HG02973 (cell line): ENCODE measurements at regions not wholly inside any gene's neighbourhood (a gene's known extent, or its start where the extent isn't known, plus 50 kb on each side); places are given as distances from the start of the nearest gene placed in this dataset.
"Not testable (repeated sequence)": the region's sequence is repeated elsewhere in the genome, so short reads cannot be mapped to it uniquely, and the experiment has no call there.

Experiments
- ATAC-seq: cut with Tn5 transposase; IDR thresholded peaks from one replicate; pipeline ENCODE4 v1.9.1; 2021; ENCODE audit warnings: moderate library complexity; ENCODE audit not compliant: unreplicated experiment

DNA sequence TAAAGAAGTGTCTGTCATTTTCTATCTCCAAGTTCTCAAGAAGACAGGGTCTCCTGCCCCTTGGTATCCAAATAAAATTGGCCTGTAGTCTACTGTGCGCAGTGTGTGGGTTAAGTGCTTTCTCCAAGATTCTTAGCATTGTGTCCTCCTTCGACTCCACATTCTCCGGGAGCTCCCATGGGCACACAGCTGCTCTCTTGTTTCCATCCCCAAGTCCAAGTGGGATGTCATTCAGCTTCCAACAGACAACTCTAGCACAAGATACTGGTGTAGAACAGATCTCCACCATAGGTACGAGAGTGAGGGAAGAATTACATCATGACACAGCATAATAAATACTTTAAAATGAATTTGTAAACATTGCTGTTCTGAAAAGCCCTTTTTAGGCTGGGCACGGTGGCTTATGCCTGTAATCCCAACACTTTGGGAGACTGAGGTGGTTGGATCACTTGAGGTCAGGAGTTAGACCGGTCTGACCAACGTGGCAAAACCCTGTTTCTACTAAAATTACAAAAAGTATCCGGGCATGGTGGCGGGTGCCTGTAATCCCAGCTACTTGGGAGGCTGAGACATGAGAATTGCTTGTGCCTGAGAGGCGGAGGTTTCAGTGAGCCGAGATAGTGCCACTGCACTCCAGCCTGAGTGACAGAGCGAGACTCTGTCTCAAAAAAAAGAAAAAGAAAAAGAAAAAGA lies 196.2 kb downstream of the C9orf152 start:
- ATAC-seq, result no peak

DNA sequence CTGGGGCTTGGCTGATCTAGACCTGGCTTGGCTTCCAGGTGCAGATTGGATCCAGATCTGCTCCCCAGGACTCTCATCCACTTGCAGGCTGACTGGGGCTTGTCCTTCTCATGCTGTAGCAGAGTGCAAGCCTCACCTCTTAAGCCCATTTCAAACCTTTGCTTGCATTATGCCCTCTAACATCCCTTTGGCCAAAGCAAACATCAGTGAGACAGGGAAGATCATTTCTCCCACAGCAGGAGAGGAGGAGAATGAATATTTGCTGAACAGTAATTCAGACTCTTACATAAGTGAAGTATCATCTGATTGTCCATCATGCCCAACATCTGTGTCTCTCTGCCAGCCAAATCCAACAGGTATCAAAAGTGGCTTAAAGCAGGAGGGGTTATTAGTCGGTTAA lies 194.9 kb downstream of the C9orf152 start:
- ATAC-seq, result no peak

DNA sequence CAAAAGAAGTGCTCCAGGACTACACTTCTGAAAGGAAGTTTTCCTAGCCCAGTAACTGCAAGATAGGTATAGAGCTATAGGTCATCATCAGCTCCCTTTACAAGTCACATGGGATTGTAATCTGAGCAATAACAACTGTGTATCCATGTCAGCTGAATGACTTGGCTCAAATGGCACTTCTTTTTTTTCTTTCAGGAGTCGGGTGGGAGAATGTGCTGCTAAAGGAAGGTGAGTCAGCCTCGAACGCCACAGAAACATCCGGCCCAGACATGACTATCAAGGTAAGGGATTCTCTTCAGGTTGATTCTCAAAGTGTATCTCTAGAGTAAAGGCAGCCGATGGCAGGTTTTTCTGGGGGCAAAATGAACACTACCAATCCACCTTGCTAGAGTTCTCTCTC lies 192.2 kb downstream of the C9orf152 start:
- ATAC-seq, result no peak

DNA sequence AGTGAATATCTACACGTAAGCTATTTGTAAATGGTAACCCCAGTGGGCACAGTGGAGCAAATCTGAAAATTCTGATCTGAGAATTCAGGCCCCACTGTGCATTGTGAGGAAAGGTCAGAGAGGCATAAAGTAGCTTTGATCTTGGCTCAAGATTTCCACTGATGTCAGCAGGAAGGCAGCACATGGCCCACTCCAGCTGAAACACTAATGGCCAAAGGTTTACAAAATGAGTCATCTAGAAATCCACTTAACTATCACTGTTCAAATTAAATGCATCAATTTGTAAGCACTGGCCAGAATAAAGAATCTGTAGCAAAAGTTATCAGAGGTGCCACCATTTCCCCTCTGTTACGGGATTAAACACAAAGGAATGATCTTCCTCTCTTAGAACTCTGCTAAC lies 191.6 kb downstream of the C9orf152 start:
- ATAC-seq, result no peak

DNA sequence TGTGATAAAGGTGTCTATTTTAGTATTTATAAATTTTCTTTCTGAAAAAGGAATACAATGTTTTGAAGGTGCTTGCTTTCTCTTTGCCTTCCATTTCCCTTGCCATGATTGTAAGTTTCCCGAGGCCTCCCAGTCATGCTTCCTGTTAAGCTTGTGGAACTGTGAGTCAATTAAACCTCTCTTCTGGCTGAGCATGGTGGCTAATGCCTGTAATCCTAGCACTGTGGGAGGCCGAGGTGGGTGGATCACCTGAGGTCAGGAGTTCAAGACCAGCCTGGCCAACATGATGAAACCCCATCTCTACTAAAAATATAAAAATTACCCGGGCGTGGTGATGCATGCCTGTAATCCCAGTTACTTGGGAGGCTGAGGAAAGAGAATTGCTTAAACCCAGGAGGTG lies 187.7 kb downstream of the C9orf152 start:
- not testable (repeated sequence) for ATAC-seq

DNA sequence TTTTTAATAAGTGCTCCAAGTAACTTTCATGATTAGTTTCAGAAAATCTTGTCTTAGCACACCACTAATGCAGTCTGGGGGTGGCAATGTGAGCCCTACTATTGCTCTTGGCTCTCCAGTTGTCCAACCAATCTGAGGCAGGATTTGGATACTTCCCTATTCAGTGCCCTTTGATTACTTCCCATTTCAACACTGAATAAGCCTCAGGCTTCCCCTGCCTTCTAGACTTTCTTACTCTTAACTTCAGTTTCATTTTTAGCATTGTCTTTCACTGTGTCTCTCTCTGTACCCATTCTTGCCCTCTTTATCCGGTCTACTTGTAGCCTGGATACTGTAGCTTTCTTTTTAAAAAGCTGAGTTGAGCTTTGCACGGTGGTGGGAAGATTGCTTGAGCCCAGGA lies 186.1 kb downstream of the C9orf152 start:
- peak; percentile 94 for ATAC-seq

DNA sequence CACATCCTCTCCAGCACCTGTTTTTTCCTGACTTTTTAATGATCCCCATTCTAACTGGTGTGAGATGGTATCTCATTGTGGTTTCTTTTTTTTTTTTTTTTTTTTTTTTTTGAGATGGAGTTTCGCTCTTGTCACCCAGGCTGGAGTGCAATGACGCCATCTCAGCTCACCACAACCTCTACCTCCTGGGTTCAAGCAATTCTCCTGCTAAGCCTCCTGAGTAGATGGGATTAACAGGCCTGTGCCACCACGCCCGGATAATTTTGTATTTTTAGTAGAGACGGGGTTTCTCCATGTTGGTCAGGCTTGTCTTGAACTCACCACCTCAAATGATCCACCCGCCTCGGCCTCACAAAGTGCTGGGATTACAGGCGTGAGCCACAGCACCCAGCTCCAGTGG lies 184.7 kb downstream of the C9orf152 start:
- not testable (repeated sequence) for ATAC-seq

DNA sequence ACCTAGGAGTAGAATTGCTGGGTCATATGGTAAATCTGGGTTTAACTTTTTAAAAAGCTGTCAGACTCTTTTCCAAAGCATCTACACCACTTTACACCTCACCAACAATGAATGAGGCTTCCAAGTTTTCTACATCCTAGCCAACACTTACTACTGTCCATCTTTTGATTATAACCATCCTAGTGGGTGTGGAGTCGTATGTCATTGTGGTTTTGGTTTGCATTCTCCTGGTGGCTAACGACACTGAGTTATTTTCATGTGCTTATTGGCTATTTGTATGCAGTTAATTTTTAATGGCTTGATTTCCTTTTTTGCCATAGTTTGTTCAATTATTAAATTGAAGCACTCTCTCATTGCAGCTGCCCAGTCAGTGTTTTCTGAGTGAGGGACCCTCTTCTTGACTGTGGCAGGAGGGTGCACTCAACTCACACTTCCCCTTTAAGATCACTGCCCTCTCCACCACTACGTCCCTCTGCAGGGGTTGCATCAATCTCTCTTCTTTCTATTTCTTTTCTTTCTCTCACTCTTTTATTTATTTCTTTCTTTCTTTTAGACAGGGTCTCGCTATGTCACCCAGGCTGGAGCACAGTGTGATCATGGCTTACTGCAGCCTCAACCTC lies 182.3 kb downstream of the C9orf152 start:
- ATAC-seq, result no peak

DNA sequence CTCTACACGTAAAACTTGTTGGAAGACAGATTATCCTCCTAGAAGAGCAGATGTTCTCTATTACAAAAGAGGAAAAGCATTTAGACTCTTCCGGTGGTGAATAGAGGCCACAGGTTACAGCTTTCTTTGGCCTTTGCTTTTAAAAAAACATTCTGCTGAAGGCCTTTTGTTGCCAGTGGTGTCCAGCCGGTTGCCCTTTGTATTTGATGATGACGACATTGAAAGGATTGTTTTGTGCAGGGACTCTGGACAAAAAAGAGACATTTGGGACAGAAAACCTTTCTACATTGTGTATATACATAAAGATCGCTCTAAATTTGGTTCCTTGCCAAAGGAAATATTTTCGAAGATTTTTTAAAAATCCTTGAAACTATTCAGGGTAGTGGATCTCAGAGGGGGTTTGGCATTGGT lies 180.3 kb downstream of the C9orf152 start:
- ATAC-seq, result no peak

DNA sequence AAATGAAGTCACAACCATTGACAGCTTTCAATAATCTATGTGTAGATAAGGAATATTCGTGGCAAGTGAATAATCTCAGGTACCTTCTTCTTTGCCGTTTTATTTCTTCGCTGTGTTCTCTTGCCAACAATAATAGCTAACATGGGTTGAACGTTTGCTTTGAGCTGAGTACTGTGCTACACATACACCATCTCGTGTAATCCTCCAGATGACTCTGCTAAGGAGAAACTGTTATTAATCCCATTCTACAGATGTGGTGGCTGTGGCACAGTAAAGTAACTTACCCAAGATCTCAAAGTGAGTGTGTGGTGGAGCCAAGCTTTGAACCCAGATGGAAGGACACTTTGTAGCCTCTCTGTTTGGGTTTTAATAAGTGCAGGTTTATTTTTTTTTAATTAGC lies 179.7 kb downstream of the C9orf152 start:
- no peak for ATAC-seq

DNA sequence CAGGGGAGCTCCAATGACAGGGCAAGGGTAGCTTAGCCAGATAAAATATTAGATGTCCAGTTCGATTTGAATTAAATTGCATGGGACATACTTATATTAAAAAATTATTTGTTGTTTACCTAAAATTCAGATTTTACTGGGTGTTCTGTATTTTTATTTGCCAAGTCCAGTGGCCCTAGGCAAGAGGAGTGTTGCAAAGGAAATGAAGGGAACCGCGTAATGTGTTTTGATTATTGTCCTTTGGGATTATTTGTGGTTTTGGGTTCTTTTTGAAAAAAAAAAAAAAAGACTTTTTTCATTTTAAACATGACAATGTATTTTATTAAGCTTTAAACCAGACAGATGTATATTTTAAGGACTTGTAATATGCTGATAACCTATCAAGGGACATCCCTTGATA lies 179.3 kb downstream of the C9orf152 start:
- no peak for ATAC-seq

DNA sequence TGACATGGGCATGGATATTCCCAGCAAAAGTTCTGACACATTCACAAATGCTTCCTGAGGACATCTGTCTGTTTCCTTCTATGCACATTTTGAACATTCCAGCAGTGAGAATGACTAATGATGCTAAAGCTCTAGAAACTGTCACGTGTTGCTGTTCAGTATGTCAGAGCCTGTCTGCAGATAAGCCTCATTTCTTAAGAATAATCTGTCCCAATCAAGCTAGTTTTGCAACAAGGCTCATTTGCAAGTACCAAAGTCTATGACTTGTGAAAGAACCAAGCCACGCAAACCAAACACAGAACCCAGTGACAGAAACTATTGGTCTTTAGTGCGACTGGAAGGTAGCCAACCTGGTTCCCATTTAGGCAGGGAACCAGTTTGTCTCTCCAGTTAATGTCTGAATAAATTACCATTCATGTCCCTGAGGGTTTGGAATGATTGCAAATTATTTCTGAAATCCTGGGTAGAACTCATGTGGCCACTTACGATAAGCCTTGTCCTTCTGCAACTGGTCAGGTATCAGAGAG lies 178.5 kb downstream of the C9orf152 start:
- ATAC-seq, result no peak

DNA sequence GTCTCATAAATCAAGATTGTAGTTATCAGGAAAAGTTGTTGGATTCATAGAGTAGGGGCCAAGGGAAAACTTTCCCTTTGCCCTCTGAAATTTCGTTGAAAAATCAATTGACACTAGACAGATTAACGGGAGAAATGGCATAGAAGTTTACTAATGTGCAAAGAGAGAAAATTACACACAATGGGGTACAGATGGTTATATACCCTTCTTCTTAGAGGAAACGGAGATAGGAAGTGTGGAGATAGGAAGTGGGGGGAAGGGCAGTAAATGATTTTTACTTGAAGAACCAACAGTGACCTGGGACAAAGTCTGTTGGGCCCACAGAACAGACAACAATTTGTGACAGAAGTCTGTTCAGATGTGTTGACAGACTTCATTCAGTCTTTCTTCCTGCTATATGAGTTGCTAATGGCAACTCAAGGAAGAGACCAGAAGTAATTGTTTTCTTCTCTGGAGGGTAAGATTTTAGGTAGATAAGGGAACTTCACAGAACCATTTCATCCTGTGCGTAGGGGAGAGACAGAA lies 177.9 kb downstream of the C9orf152 start:
- ATAC-seq, result no peak

DNA sequence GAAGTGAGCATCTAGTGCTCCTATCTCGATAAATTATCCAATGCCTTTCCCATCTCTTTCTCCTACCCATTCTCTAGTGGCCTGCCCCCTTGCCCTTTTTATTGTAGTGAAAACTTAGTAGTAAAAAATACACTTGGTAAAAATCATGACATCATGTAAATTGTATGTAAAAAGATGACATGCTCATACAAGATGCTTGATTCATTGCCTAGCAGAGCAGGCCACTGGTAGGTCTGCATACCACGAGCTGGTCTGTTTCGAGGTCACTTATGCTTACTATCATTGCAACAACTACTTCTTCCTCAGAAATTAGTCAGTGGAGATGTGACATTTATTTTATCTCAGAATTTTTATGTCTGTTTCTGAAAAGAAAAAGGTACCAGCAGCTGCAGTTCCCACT lies 177.3 kb downstream of the C9orf152 start:
- ATAC-seq, result no peak

DNA sequence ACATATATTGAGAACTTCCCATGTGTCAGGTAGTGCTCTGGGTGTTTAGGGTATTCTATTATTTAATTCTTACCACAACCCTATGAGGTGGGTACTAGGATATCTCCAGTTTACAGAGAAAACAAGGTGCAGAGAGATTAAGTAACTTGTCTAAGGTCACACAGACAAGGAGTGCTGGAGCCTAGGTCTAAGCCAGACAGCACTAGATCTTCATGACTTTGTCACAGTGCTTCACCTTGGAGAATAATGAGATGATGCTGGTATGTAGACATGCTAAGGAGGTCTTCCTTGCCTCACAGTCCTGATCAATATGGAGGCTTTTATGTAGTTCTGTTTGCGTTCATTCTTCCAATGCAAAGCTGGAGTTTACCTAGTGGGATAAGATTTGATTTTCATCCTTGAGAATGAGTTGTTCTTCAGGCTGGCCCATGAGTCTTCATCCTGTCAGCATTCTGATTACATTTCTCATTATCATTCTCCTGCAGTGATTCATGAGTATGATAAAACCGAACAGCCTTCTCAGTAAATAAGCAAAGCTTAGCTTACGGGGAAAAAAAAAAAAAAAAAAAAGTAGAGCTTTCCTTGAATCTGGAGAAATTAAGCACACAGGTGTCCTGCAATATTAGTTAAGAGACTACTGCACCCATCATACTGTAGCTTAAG lies 176.3 kb downstream of the C9orf152 start:
- no peak for ATAC-seq

DNA sequence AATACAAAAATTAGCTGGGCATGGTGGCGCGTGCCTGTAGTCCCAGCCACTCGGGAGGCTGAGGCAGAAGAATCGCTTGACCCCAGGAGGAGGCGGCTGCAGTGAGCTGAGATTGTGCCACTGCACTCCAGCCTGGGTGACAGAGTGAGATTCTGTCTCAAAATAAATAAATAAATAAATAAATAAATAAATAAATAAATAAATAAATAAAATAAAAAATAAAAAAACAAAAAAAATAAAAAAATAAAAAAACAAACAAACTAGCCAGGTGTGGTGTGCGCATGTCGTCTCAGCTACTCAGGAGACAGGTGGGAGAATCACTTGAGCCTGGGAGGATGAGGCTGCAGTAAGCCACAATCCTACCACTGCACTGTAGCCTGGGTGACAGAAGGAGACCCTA lies 175.4 kb downstream of the C9orf152 start:
- not testable (repeated sequence) for ATAC-seq

DNA sequence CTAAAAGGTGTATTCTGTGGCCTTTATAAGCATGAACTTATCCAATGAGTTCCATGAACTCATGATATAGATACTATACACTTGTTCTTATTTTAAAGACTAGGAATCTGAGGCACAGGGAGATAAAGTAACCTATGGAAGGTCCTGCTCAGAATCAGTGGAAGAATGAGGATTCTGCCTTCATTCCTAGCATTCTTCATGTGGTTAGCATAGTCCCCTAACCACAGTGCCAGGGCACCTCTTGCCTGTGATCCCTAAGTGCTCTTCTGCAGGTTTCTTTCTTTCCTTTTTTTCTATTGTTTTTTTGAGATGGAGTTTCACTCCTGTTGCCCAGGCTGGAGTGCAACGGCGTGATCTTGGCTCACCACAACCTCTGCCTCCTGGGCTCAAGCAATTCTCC lies 174.1 kb downstream of the C9orf152 start:
- ATAC-seq, result no peak

DNA sequence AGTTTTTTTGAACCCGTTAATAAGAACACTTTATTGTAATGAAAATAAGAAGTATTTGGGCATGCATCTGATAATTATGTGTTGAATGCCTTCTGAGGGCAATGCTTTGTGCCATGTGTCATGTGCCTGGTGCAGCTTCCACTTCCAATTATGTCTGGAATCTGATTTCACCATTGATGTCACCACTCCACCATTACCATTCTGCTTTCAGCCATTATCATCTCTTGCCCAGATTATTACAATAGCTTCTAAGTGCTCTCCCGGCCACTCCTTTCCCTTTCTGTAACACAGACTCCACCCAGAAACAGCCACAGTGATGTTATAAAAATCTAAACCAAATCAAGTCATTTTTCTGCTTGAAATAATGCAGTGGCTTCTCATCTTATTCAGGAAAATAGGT lies 171.7 kb downstream of the C9orf152 start:
- ATAC-seq, result no peak

DNA sequence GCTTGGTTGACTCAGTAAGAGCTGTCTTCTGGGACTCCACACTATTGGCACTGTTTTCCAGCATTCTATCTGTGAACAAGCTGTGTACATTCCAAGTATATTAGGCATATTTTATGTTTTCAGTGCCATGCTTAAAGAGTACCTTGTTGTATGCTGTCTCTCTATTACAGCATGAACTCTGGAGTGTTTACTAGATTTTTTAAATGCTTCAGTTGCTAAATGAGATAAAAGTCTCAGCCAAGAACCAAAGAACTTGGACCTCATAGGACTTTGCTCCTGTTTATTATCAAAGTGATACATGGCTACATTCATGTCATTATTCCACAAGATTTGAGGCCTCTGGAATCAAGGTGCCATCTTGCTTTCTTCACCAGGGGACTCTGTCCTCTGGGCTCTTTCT lies 167.2 kb downstream of the C9orf152 start:
- ATAC-seq, result no peak

DNA sequence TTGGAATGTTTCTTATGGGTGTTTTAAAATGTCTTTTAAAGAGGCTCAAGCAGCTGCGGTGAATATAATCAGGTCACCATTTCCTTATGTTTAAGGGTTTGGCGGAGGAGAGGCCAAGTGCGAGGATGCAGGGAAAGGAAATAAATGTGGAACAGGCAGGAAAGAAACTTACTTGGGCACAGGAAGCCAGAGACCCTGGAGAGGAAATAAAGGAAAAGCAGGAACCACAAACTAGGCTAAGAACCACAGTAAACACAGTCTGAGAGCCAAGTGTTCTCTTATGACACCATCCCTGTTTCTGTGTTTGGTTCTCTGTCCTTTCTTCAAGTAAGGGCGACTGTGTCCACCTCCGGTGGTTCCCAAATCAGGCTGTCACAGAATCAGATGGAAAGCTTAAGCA lies 166.5 kb downstream of the C9orf152 start:
- ATAC-seq, result no peak

DNA sequence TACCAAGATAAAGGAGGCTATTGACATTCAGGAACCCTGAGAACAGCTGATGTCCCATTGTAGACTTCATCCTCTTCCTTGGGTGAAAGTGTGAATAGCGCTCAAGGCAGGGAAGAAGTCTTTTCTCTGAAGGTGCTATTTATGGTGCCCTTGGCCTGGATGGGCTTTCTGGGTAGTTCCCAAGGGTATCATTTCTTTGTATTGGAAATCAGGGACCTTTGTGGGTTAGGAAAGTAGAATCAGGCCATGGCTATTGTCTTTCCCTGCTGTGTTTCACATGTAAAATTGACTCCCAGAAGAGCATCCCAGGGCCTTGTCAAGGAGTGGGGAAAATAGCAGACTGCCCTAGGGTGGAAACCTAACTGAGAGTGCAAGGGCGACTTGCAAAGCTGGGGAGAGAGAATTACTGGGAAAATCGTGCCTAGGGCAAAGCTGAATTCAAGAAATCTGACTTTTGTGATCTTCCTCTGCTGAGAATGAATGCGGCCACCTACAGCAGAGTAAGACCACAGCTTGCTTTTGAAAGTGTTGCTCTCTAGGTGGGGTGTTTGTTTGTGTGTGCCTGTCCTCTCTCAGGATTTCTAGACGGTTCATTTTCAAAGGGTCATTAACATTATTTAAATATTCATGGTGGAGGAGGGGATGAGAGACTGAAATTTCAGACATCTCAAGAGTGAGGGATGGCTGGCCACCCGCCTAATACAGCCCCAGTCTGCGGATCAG lies 160.6 kb downstream of the C9orf152 start:
- ATAC-seq, result peak; percentile 24
